HPDE6-E6E7 (cell line): ENCODE measurements at regions not wholly inside any gene's neighbourhood (a gene's known extent, or its start where the extent isn't known, plus 50 kb on each side); places are given as distances from the start of the nearest gene placed in this dataset.
"Not testable (repeated sequence)": the region's sequence is repeated elsewhere in the genome, so short reads cannot be mapped to it uniquely, and the experiment has no call there.

Experiments used
- DNase-seq: peaks from one replicate; pipeline ENCODE4 v3.0.0; 2011; ENCODE audit warnings: missing footprints; ENCODE audit errors: extremely low spot score

DNA sequence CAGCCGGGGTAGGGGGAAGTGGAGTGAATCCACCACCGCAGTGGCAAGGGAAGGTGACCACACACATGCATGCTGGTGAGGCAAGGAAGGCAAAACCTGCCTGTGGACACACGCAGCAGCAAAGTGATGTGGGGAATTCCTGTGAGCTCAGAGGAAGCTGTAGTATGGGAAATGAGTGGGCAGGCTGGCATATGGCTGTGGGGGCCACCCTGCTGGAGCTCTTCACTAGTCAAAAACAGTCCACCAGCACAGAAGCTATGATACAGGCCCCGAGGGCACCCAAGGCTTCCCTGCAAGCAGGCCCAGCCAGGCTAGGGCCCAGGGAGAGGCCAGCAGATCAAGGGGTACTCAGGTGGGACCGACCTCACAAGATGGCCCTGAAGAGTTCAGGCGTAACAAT is 239.1 kb downstream of the CHM start:
- no peak for DNase-seq

GRCh38 chrX:85772391-85772790 is 275.0 kb downstream of the CHM start:
- DNase-seq, result not testable (repeated sequence)

DNA sequence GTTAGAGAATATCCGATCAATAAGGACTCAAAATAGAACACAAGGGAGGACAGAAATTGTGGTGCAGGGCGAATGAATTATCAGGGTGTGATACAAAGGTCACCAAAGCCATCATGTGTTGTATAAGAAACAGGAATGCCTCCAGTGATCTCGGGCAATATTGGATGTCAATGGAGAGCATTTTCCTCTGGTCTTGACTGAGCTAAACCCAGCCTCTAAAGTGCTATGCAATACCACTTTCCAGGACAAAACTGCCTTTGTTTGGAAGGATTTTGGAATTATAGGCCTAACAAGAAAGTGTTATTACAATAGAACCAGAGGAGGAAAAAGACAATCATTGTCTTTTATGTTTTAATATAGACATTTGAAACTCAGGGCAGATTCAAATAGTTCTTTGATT is 281.7 kb downstream of the CHM start:
- DNase-seq, result no peak

DNA sequence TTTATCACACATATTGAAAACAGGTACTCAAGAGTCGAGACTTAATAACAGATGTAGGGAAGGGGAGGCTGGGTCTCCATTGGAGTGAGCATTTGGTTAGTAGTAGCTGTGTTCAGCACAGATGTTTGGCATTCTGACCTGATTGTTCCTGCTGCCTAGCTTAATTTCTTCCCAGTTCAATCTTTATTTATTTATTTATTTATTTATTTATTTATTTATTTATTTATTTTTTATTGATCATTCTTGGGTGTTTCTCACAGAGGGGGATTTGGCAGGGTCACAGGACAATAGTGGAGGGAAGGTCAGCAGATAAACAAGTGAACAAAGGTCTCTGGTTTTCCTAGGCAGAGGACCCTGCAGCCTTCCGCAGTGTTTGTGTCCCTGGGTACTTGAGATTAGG is 324.3 kb downstream of the CHM start:
- DNase-seq, result not testable (repeated sequence)

DNA sequence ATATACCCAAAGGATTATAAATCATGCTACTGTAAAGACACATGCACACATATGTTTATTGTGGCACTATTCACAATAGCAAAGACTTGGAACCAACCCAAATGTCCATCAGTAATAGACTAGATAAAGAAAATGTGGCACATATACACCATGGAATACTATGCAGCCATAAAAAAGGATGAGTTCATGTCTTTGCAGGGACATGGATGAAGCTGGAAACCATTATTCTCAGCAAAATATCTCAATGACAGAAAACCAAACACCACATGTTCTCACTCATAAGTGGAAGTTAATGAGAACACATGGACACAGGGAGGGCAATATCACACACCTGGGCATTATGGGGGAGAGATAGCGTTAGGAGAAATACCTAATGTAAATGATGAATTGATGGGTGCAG is 323.8 kb upstream of the POF1B start:
- not testable (repeated sequence) for DNase-seq

DNA sequence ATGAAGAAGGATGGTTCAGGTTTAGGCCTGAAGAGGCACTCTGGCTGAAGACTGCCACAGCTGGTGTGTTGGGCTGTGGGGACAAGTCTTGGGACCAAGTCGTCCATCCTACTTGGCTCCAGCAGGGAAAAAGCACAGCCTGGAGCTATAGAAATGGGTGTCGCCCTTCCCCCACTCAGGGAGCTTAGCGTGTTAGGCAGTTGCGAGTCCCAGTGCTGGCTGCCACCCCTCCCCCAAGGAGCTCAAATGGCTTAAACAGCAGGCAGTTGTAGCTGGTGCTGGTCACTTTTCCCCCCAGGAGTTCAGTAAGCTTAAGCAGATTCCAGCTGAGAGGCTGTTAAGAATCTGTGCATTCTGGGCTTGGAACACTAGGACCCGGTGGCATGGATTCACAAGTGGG is 319.5 kb upstream of the POF1B start:
- no peak for DNase-seq

GRCh38 chrX:85685843-85686242 is 306.4 kb upstream of the POF1B start:
- DNase-seq, result no peak

- no peak for DNase-seq
These were observed 287.0 kb upstream of the POF1B start for GRCh38 chrX:85666471-85666870.

DNA sequence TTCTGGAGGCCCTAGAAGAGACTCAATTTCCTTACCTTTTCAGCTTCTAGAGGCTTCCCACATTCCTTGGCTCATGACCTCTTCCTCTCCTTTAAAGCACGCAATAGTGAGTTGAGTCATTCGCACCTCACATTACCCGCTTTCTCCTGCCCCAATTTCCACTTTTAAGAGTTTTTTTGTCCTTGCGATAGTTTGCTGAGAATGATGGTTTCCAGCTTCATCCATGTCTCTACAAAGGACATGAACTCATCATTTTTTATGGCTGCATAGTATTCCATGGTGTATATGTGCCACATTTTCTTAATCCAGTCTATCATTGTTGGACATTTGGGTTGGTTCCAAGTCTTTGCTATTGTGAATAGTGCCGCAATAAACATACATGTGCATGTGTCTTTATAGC is 284.5 kb upstream of the POF1B start:
- not testable (repeated sequence) for DNase-seq

DNA sequence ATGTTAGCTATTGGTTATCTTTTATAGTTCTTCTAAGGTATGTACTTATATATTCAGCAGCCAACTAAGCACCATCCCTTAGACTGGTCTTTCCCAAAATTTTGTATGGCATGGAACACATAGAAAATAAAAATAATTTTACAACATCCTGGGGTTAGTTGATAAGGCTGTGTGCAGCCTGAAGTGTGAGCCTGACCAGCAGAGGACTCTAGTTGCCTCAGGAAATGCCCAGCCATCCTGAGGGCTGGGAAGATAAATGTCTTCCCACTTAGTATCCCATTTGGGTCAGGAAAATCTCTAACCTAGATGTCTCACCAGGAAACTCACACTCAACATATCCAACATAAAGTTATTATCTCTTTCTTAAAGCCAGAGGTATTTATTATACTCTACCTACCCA is 251.4 kb upstream of the POF1B start:
- no peak for DNase-seq

GRCh38 chrX:85627363-85627762 is 247.9 kb upstream of the POF1B start:
- DNase-seq, result no peak

- DNase-seq, result no peak
These were observed 243.2 kb upstream of the POF1B start for GRCh38 chrX:85622635-85623034.

GRCh38 chrX:85620466-85620865 is 241.0 kb upstream of the POF1B start:
- no peak for DNase-seq

- DNase-seq, result no peak
These were observed 240.5 kb upstream of the POF1B start for GRCh38 chrX:85619962-85620361.

- no peak for DNase-seq
These were observed 232.5 kb upstream of the POF1B start for GRCh38 chrX:85611926-85612325.

- DNase-seq, result no peak
These were observed 213.5 kb upstream of the POF1B start for GRCh38 chrX:85592980-85593379.

DNA sequence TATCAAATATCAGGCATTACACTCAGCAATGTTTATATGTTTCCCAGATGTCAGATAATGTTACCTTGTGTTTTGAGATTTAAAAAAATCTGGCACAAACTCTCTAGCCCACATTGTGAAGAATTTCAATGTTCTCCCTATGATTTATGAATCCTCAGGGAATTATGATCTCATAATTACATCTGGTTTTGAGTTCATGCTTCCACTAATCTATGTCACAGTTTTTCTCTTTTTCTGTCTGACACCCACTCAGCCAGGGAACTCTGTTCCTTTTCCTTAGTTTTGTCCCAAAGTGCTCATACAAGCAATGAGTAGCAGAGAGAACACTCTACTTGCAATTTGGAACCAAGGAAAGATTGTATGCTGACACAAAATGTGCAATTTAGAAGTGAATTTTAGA is 212.1 kb upstream of the POF1B start:
- no peak for DNase-seq

DNA sequence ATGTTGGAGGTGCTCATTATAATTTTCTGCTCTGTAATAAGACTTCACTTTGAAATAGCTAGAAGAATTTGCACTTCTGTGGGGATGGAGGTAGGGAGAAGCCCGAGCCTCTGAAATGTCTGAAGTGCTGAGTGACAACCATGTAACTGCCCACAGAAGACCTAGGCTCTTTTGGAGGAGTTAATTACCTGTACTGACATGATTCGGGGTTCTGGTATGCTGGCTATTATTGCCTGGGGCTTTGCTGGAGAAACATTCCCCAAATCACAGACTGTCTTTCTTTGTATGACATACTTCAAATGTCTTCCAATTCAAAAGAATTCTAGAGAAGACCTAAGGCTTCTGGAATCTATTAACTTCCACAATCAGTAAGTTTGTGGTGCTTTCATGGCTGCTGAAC is 211.2 kb upstream of the POF1B start:
- DNase-seq, result no peak

DNA sequence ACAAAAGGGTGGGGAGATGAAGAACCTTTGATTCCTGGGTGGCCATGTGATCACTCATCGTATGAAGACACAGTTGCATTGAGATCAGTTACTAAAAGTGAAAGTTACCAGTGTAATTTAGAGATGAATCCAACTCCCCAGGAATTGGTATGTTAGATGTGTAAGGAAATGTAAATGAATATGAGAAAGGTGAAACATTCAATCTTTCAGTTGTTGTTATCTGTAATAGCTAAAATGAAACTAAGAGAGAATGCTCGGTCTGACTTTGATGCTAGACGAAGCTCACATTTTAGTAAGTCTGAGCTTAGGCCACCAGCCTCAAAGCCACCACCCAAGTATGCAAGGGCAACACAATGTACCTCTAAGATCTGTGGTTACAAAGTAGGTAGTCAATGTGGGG is 194.3 kb upstream of the POF1B start:
- DNase-seq, result no peak

DNA sequence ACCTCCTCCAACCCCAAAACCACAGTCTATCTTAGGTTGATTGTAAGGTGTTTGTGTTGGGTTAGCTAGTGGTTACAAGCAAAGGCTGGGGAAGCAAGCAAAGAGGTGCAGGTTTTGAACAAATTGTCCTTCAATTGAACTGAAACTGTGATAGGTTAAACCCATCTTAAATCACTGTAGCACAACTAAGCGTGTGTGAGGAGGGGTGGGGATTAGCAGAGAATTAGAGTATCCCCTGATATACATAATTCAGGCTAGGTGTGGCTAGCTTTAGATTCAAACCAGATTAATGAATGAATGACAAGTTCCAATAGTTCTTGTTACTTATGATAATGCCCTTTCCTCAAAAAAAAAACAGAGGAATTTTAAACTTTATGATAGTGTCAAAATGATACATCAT is 191.0 kb upstream of the POF1B start:
- no peak for DNase-seq

DNA sequence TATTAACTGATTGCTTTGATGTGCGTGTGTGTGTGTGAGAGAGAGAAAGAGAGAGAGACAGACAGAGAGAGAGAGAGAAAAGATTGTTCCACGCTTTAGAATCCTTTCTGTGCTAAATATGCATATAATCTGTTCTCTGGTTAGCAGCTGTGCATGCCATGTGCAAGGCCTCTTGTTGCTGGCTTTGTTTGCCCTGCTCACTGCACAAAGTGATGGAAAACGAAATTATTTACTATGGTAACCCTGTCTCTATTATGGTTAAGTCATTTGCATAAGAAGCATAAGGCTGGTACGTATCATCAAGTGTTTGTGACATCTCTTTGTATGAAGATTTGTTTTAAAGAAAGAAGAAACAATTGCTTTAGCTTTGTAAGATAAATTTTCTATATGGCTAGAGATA is 190.2 kb upstream of the POF1B start:
- DNase-seq, result no peak

- DNase-seq, result no peak
These were observed 189.6 kb upstream of the POF1B start for GRCh38 chrX:85569096-85569495.

DNA sequence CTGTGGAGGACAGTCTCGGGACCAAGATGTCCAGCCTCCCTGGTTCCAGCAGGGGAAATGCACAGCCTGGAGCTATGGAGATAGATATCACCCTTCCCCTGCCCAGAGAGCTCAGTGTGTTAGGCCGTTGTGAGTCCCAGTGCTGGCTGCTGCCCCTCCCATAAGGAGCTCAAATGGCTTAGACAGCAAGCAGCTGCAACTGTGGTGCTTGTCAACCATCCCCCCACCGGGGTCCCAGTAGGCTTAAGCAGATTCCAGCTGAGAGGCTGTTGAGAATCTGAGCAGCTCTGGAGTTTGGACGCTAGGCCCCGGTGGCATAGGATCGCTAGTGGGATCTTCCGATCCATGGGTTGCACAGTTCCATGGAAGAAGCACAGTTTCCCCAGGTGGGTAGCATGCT is 181.8 kb upstream of the POF1B start:
- no peak for DNase-seq

DNA sequence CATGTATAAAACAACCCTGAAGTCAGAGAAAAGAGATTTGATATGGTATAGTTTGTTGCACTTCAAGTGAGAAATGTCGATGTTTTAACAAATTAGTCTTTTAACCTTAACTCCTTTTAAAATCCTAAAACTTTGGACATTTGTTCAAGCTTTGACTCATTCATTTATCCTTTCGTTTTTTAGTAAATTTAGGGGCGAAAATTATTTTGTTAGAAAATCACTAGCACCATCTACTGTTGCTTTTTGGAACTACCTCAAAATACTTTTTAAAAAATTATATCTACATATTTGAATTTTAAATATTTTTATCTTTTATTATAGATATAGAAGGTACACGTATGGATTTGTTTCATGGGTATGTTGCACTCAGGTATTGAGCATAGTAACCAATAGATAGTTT is 165.1 kb upstream of the POF1B start:
- no peak for DNase-seq

DNA sequence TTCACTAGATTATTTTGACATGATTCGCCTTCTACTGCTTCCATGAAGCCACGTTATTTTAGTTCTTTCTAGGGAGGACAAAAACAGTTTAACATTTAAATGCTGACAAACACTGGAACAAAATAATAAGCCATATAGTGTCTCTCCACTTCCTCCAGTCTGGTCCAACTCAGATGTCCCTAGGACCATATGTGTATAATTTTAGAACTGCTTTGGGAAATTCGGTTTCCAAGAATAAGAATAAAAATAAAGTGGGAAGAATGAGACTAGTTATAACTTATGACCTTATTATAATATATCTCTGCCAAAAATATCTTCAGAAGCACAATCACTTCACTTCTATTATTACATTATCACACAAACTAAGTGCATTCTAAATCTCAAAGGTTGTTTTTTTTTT is 164.4 kb upstream of the POF1B start:
- DNase-seq, result no peak
